T-helper 22 cell (primary cell): ENCODE measurements at regions not wholly inside any gene's neighbourhood (a gene's known extent, or its start where the extent isn't known, plus 50 kb on each side); places are given as distances from the start of the nearest gene placed in this dataset.
"Not testable (repeated sequence)": the region's sequence is repeated elsewhere in the genome, so short reads cannot be mapped to it uniquely, and the experiment has no call there.

Experiments
- DNase-seq: peaks from one replicate; pipeline ENCODE4 v3.0.0-alpha.2; 2020; ENCODE audit warnings: low read depth

- no peak for DNase-seq
Measured at GRCh38 chr7:106376026-106376799, 91.4 kb upstream of the NAMPT start.

- DNase-seq = no peak
Measured at GRCh38 chr7:106375499-106375898, 90.7 kb upstream of the NAMPT start.

GRCh38 chr7:106374437-106374836, 89.7 kb upstream of the NAMPT start:
- DNase-seq = no peak

- no peak for DNase-seq
Measured at GRCh38 chr7:106372595-106373318, 88.0 kb upstream of the NAMPT start.

GRCh38 chr7:106372126-106372525, 87.3 kb upstream of the NAMPT start:
- DNase-seq = no peak

- no peak for DNase-seq
Measured at GRCh38 chr7:106371629-106372028, 86.8 kb upstream of the NAMPT start.

- DNase-seq = no peak
Measured at GRCh38 chr7:106370542-106370941, 85.8 kb upstream of the NAMPT start.

GRCh38 chr7:106369816-106370215, 85.0 kb upstream of the NAMPT start:
- DNase-seq = no peak

- no peak for DNase-seq
Measured at GRCh38 chr7:106369352-106369751, 84.6 kb upstream of the NAMPT start.

GRCh38 chr7:106367664-106368063, 82.9 kb upstream of the NAMPT start:
- DNase-seq = no peak

GRCh38 chr7:106367018-106367420, 82.2 kb upstream of the NAMPT start:
- DNase-seq = no peak

- no peak for DNase-seq
Measured at GRCh38 chr7:106365252-106366005, 80.6 kb upstream of the NAMPT start.

- DNase-seq = not testable (repeated sequence)
Measured at GRCh38 chr7:106362507-106362906, 77.7 kb upstream of the NAMPT start.

- DNase-seq = no peak
Measured at GRCh38 chr7:106358103-106358663, 73.4 kb upstream of the NAMPT start.

- DNase-seq = no peak
Measured at GRCh38 chr7:106357675-106358074, 72.9 kb upstream of the NAMPT start.

- DNase-seq = no peak
Measured at GRCh38 chr7:106354822-106355221, 70.0 kb upstream of the NAMPT start.

GRCh38 chr7:106353944-106354343, 69.2 kb upstream of the NAMPT start:
- DNase-seq = no peak

GRCh38 chr7:106348231-106348630, 63.4 kb upstream of the NAMPT start:
- no peak for DNase-seq

GRCh38 chr7:106347229-106347833, 62.5 kb upstream of the NAMPT start:
- no peak for DNase-seq

- DNase-seq = peak; percentile 55
Measured at GRCh38 chr7:106346678-106347217, 62.0 kb upstream of the NAMPT start.

GRCh38 chr7:106346167-106346677, 61.4 kb upstream of the NAMPT start:
- no peak for DNase-seq
